AG04449 (cell line): ENCODE measurements at regions not wholly inside any gene's neighbourhood (a gene's known extent, or its start where the extent isn't known, plus 50 kb on each side); places are given as distances from the start of the nearest gene placed in this dataset.

Source experiments
- CTCF ChIA-PET: fragments of 350-600 bp; formaldehyde crosslinking; extraction: SDS; loops from one replicate; lab custom pipeline; 2021; ENCODE audit warnings: antibody characterized with exemption; lab: Yijun Ruan, JAX
- POLR2A ChIA-PET: fragments of 400-600, 350-600 bp; formaldehyde crosslinking; extraction: SDS; loops from one replicate; lab custom pipeline; 2020; ENCODE audit warnings: antibody characterized with exemption, inconsistent platforms; lab: Yijun Ruan, JAX
- DNase-seq: peaks from one replicate; pipeline ENCODE4 v3.0.0-alpha.2; 2010; ENCODE audit warnings: low read depth, low spot score
- H3K4me3 ChIP-seq: 2 replicates; pipeline ENCODE4 v1.5.1; 2011; ENCODE audit warnings: low read depth, mild to moderate bottlenecking, control low read depth, low read length
- TF ChIP-seq, protein P1 (sequence below): IDR thresholded peaks from one replicate; pipeline ENCODE4 v1.5.1; 2011; ENCODE audit warnings: mild to moderate bottlenecking, moderate library complexity, low read length, control low read depth, inconsistent platforms; ENCODE audit not compliant: insufficient read depth; ENCODE audit errors: missing control alignments

DNA sequence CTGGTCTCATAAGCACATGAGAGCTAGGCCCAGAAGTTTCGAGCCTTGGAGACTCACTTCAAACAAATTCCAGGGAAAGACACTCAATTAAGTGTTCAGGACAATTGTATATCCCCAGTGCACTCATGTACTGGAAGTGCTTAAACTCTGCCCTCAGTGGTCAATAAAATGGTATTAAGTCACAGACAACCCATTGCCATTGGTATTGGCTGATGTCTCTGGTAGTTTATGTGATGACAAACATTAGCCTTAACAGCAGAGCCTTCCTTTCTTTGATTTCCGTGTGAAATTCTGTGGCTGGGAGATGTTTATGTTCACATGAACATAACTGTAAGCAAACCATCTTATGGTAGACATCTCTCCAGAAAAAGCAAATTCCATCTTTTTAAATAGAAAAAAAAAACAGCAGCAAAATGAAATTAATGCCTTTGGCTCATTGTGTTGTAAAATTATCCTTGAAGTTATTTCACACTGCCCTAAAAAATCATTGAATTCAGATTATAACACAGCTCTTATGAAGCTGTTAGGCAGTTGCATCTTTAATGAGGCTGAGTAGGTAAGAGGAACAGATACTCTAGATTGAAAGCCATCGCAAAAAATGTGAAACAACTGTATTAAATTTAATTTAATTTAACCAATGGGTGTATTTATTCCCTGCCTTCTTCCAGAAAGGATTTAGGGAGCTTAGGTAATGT is 216.2 kb upstream of the PLEKHG7 start:
- H3K4me3 ChIP-seq: no peak overlapping the region
- ChIA-PET POLR2A (no interaction called here), CTCF (no interaction called here)
- TF ChIP-seq, protein P1, sequence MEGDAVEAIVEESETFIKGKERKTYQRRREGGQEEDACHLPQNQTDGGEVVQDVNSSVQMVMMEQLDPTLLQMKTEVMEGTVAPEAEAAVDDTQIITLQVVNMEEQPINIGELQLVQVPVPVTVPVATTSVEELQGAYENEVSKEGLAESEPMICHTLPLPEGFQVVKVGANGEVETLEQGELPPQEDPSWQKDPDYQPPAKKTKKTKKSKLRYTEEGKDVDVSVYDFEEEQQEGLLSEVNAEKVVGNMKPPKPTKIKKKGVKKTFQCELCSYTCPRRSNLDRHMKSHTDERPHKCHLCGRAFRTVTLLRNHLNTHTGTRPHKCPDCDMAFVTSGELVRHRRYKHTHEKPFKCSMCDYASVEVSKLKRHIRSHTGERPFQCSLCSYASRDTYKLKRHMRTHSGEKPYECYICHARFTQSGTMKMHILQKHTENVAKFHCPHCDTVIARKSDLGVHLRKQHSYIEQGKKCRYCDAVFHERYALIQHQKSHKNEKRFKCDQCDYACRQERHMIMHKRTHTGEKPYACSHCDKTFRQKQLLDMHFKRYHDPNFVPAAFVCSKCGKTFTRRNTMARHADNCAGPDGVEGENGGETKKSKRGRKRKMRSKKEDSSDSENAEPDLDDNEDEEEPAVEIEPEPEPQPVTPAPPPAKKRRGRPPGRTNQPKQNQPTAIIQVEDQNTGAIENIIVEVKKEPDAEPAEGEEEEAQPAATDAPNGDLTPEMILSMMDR: no peak
- DNase-seq: no peak

DNA sequence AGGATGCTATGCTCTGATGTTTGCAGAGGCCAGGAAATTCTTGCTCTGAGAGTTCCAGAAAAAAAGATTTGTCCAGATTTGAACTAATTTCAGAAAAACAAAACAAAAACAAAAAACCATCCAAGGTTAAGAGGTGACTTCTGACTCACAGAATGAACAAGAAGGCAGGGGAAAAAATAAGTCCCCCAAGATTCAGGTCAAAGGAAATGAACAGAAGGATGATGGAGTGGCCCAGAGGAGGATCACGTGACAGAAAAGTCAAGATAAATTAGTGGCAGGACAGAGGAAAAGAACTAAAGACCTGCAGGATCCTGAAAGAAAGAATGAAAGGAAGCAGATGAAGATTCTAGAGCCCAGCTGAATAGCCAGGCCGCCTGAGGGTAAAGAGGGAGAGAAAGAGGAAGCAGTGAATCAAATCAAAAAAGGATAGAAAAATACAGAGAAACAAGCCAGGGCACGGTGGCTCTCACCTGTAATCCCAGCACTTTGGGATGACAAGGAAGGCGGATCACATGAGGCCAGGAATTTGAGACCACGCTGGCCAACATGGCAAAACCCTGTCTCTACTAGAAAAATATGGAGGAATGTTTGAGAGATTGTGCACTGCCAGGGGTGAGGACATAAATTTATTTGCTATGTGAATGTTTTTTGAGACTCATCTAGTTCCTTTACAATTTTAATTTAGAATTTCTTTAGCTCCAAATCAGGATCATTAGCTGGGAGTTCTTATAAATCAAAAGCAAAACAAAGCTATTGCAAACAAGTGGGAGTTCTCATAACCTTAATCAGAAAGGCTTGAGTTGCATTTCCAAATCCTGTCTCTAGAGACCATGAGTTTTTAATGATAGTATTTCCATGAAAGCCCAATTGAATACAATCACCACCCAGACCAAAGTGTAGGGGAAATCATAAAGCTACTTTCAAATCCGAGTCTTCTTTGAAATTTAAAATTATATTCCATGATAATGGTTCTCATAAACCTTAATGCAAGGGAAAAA is 217.1 kb upstream of the PLEKHG7 start:
- no peak for DNase-seq
- TF ChIP-seq, protein P1: no peak
- CTCF ChIA-PET: no interaction called here
- POLR2A ChIA-PET: no interaction called here
- H3K4me3 ChIP-seq: no peak overlapping the region

DNA sequence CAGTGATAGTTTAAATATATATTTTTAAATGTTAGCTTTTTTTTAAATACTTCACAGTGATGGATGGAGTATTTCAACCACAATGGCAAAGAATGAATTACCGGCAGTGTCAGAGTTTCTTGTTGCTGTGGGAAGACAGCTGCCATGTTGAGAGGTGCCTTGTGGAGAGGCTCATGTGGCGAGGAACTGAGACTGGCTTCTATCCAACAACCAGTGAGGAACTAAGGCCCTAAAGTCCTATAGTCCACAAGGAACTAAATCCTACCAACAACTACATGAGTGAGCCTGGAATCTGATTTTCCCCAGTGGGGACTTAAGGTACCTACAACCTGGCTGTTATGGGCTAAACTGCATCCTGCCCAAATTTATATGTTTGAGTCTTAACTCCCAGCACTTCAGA is 220.2 kb upstream of the PLEKHG7 start:
- TF ChIP-seq, protein P1: no peak
- CTCF ChIA-PET: no interaction called here
- no peak for DNase-seq
- POLR2A ChIA-PET: no interaction called here
- no peak overlapping the region for H3K4me3 ChIP-seq

DNA sequence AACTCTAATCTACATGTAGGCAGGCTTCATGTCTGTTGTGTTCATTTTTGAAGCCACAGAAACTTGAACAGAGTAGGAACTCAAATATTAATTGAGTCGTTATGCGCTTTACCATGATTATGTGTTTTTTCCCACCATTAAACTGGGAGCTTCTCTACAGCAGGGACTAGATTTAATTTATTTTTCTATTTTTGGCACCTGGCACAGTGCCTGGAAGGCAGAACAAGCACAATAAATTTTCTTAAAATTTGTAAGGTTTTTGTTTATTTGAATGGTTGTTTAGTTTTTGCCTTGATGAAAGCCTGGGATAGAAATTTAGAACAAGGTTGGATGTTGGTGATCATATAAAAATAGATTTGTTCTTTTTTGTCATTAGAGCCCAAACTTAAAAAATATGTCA is 221.7 kb upstream of the PLEKHG7 start:
- CTCF ChIA-PET: no interaction called here
- DNase-seq: no peak
- H3K4me3 ChIP-seq: no peak overlapping the region
- POLR2A ChIA-PET: no interaction called here
- TF ChIP-seq, protein P1: no peak

DNA sequence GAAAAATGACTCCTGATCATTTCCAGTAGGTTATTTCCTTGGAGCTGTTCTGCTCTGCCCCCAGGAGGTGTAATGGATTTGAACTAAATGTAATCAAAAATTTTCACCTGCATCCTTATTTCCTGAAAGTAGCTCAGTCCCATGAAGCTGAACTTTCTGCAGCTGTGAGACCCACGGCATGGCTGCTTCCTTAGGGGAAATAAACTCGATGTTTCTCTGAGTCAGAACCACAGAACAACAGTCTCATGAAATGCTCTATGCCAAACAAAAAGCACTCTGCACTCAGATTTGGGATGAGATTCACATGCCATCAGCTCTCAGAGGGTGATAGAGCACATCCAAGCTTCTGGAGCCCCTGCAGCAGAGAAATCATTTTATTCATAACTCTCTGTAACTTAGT is 224.1 kb upstream of the PLEKHG7 start:
- no peak overlapping the region for H3K4me3 ChIP-seq
- CTCF ChIA-PET: interaction anchor here (0.5 to 1.2 kb wide), 3 partner anchors 25 to 1126 kb away, joined by 3 read pairs; no protein-coding TSS in a partner anchor
- POLR2A ChIA-PET: no interaction called here
- TF ChIP-seq, protein P1: no peak
- DNase-seq: no peak

DNA sequence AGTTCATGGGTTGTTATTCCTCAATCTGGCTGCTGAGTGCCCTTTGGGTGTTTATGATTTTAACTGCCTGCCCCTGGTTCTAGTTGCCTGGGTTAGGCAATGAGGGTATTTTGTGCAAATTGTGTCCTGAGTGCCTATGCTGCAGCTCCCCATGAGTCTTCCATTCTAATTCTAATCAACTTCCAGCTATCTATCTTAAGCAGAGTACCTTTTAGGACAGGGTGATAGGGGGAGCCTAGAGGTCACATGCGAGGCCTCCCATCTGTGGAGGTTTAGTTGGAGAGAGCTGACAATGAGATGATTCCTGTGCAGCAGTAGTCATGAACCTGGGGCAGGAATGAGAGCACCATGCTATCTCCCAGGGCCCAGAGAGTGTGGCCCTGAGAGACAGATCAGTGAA is 225.9 kb upstream of the PLEKHG7 start:
- TF ChIP-seq, protein P1: no peak
- ChIA-PET CTCF (no interaction called here), POLR2A (no interaction called here)
- H3K4me3 ChIP-seq: no peak overlapping the region
- DNase-seq: no peak
